ENCODE measurements at regions not wholly inside any gene's neighbourhood (a gene's known extent, or its start where the extent isn't known, plus 50 kb on each side); places are given as distances from the start of the nearest gene placed in this dataset.

- peaks cover 12% of the 10 kb centered on the region for H3K9me3 Mint-ChIP-seq
- H3K36me3 Mint-ChIP-seq: no peaks in the 10 kb centered on the region; the same call in 1 of the 2 replicates
- no peaks in the 10 kb centered on the region for H3K27me3 Mint-ChIP-seq (ENCODE audit: low read depth)
- TF ChIP-seq ZNF121 (CRISPR knock-in tag; IDR thresholded peaks at IDR 0.05): no peak
- TF ChIP-seq, protein P1, sequence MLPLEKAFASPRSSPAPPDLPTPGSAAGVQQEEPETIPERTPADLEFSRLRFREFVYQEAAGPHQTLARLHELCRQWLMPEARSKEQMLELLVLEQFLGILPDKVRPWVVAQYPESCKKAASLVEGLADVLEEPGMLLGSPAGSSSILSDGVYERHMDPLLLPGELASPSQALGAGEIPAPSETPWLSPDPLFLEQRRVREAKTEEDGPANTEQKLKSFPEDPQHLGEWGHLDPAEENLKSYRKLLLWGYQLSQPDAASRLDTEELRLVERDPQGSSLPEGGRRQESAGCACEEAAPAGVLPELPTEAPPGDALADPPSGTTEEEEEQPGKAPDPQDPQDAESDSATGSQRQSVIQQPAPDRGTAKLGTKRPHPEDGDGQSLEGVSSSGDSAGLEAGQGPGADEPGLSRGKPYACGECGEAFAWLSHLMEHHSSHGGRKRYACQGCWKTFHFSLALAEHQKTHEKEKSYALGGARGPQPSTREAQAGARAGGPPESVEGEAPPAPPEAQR (CRISPR knock-in tag; IDR thresholded peaks at IDR 0.05): no peak
- TF ChIP-seq, protein P2, sequence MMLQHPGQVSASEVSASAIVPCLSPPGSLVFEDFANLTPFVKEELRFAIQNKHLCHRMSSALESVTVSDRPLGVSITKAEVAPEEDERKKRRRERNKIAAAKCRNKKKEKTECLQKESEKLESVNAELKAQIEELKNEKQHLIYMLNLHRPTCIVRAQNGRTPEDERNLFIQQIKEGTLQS (CRISPR knock-in tag; conservative IDR thresholded peaks at IDR 0.05): no peak
- no peak for TF ChIP-seq ZNF232 (CRISPR knock-in tag; IDR thresholded peaks at IDR 0.05)
- TF ChIP-seq SMAD4 (CRISPR knock-in tag; IDR thresholded peaks at IDR 0.05): no peak
- TF ChIP-seq IRF1 (CRISPR knock-in tag; IDR thresholded peaks at IDR 0.05): no peak
- TF ChIP-seq ETV6 (CRISPR knock-in tag; IDR thresholded peaks at IDR 0.05): no peak
- TF ChIP-seq, protein P3, sequence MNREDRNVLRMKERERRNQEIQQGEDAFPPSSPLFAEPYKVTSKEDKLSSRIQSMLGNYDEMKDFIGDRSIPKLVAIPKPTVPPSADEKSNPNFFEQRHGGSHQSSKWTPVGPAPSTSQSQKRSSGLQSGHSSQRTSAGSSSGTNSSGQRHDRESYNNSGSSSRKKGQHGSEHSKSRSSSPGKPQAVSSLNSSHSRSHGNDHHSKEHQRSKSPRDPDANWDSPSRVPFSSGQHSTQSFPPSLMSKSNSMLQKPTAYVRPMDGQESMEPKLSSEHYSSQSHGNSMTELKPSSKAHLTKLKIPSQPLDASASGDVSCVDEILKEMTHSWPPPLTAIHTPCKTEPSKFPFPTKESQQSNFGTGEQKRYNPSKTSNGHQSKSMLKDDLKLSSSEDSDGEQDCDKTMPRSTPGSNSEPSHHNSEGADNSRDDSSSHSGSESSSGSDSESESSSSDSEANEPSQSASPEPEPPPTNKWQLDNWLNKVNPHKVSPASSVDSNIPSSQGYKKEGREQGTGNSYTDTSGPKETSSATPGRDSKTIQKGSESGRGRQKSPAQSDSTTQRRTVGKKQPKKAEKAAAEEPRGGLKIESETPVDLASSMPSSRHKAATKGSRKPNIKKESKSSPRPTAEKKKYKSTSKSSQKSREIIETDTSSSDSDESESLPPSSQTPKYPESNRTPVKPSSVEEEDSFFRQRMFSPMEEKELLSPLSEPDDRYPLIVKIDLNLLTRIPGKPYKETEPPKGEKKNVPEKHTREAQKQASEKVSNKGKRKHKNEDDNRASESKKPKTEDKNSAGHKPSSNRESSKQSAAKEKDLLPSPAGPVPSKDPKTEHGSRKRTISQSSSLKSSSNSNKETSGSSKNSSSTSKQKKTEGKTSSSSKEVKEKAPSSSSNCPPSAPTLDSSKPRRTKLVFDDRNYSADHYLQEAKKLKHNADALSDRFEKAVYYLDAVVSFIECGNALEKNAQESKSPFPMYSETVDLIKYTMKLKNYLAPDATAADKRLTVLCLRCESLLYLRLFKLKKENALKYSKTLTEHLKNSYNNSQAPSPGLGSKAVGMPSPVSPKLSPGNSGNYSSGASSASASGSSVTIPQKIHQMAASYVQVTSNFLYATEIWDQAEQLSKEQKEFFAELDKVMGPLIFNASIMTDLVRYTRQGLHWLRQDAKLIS (CRISPR knock-in tag; IDR thresholded peaks at IDR 0.05; ENCODE audit: borderline replicate concordance): no peak
- TF ChIP-seq ZNF219 (CRISPR knock-in tag; IDR thresholded peaks at IDR 0.05; ENCODE audit: borderline replicate concordance): no peak
- TF ChIP-seq RELA (CRISPR knock-in tag; IDR thresholded peaks at IDR 0.05; ENCODE audit: borderline replicate concordance): no peak
- TF ChIP-seq, protein P4, sequence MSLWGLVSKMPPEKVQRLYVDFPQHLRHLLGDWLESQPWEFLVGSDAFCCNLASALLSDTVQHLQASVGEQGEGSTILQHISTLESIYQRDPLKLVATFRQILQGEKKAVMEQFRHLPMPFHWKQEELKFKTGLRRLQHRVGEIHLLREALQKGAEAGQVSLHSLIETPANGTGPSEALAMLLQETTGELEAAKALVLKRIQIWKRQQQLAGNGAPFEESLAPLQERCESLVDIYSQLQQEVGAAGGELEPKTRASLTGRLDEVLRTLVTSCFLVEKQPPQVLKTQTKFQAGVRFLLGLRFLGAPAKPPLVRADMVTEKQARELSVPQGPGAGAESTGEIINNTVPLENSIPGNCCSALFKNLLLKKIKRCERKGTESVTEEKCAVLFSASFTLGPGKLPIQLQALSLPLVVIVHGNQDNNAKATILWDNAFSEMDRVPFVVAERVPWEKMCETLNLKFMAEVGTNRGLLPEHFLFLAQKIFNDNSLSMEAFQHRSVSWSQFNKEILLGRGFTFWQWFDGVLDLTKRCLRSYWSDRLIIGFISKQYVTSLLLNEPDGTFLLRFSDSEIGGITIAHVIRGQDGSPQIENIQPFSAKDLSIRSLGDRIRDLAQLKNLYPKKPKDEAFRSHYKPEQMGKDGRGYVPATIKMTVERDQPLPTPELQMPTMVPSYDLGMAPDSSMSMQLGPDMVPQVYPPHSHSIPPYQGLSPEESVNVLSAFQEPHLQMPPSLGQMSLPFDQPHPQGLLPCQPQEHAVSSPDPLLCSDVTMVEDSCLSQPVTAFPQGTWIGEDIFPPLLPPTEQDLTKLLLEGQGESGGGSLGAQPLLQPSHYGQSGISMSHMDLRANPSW (CRISPR knock-in tag; conservative IDR thresholded peaks at IDR 0.05; ENCODE audit: low read depth): no peak
- TF ChIP-seq TP53 (CRISPR knock-in tag; IDR thresholded peaks at IDR 0.05): no peak
- TF ChIP-seq IRF2 (CRISPR knock-in tag; IDR thresholded peaks at IDR 0.05; ENCODE audit: borderline replicate concordance, low read depth): no peak
- no peak overlapping the region for H3K27ac Mint-ChIP-seq
- H3K4me1 Mint-ChIP-seq: peaks cover 6% of the 10 kb centered on the region
- ATAC-seq (no peak), DNase-seq (ENCODE audit: low spot score) (no peak)
- ChIA-PET POLR2A (no interaction called here), CTCF (interaction anchor here (1.6 kb wide), 1 partner anchor 148 kb away, joined by 5 read pairs; no protein-coding TSS in a partner anchor)
- H3K4me3 Mint-ChIP-seq: no peak overlapping the region
These were observed 403.1 kb upstream of the SEMA3C start for GRCh38 chr7:81321949-81322348.

DNA sequence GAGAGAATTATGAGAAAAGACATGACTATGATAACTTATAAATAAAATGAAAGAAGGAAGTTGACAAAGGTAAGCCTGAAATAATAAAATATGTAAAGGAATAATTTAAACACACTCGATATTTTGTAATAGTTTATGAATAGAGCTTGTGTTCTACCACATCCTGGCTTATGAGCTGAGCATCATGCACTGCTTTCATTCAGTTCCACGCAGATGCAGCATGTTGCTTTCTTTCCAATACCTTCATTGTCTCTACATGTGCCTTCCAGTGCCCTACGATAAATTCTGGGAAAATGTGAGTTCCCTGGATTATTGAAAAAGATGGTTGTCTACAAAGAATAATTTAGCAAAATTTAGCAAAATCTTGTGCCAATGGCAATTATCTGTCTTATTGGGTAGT lies 398.9 kb upstream of the SEMA3C start:
- no peak for DNase-seq (ENCODE audit: low spot score)
- H3K4me1 Mint-ChIP-seq: peaks cover 6% of the 10 kb centered on the region
- no peaks in the 10 kb centered on the region for H3K36me3 Mint-ChIP-seq
- H3K9me3 Mint-ChIP-seq: no peaks in the 10 kb centered on the region
- CTCF ChIA-PET: no interaction called here
- no peak for ATAC-seq
- H3K4me3 Mint-ChIP-seq: no peak overlapping the region
- H3K27me3 Mint-ChIP-seq (ENCODE audit: low read depth): no peaks in the 10 kb centered on the region
- POLR2A ChIA-PET: no interaction called here
- no peak overlapping the region; the same call in 1 of the 2 replicates for H3K27ac Mint-ChIP-seq
- TF ChIP-seq RORB (CRISPR knock-in tag; IDR thresholded peaks at IDR 0.05) (no peak), ZBTB43 (CRISPR knock-in tag; IDR thresholded peaks at IDR 0.05) (no peak), IRF2 (CRISPR knock-in tag; IDR thresholded peaks at IDR 0.05; ENCODE audit: borderline replicate concordance, low read depth) (no peak), ZNF532 (CRISPR knock-in tag; IDR thresholded peaks at IDR 0.05; ENCODE audit: borderline replicate concordance) (no peak), SP1 (CRISPR knock-in tag; conservative IDR thresholded peaks at IDR 0.05) (no peak), ETV6 (CRISPR knock-in tag; IDR thresholded peaks at IDR 0.05) (no peak)
- TF ChIP-seq, protein P5, sequence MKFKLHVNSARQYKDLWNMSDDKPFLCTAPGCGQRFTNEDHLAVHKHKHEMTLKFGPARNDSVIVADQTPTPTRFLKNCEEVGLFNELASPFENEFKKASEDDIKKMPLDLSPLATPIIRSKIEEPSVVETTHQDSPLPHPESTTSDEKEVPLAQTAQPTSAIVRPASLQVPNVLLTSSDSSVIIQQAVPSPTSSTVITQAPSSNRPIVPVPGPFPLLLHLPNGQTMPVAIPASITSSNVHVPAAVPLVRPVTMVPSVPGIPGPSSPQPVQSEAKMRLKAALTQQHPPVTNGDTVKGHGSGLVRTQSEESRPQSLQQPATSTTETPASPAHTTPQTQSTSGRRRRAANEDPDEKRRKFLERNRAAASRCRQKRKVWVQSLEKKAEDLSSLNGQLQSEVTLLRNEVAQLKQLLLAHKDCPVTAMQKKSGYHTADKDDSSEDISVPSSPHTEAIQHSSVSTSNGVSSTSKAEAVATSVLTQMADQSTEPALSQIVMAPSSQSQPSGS (CRISPR knock-in tag; IDR thresholded peaks at IDR 0.05; ENCODE audit: borderline replicate concordance, low read depth): no peak
